ENCODE measurements at regions not wholly inside any gene's neighbourhood (a gene's known extent, or its start where the extent isn't known, plus 50 kb on each side); places are given as distances from the start of the nearest gene placed in this dataset.
"Not testable (repeated sequence)": the region's sequence is repeated elsewhere in the genome, so short reads cannot be mapped to it uniquely, and the experiment has no call there.

- Histone ChIP-seq H3K36me3 (no peaks in the 10 kb centered on the region), H3K9me3 (replicated peaks in 1 of 11) (peaks cover 0 to 5% (median 0%) of the 10 kb centered on the region in 11 experiments; a peak in 1 of 22 replicates), H3K27me3 (no peaks in the 10 kb centered on the region), H4K20me1 (no peaks in the 10 kb centered on the region), H3K4me1 (no peaks in the 10 kb centered on the region), H3K4me2 (no peak overlapping the region), H3K27ac (no peak overlapping the region), H3K4me3 (no peak overlapping the region), H3K9ac (no peak overlapping the region)
- TF ChIP-seq Cebpa-rat (IDR thresholded peaks at IDR 0.05), result no peak
Measured at GRCh38 chr3:82410366-82410765, 648.9 kb upstream of the GBE1 start.

GRCh38 chr3:82409842-82410241 is 648.4 kb upstream of the GBE1 start:
- no peak overlapping the region for H3K4me2 ChIP-seq
- H3K27me3 ChIP-seq, result no peaks in the 10 kb centered on the region
- no peaks in the 10 kb centered on the region for H3K4me1 ChIP-seq
- no peak overlapping the region for H3K9ac ChIP-seq
- H3K4me3 ChIP-seq, result no peak overlapping the region
- TF ChIP-seq Cebpa-rat (IDR thresholded peaks at IDR 0.05), result no peak
- peaks cover 0 to 8% (median 0%) of the 10 kb centered on the region in 11 experiments; a peak in 1 of 22 replicates for H3K9me3 ChIP-seq (replicated peaks in 1 of 11)
- no peaks in the 10 kb centered on the region for H3K36me3 ChIP-seq
- H3K27ac ChIP-seq, result no peak overlapping the region
- H4K20me1 ChIP-seq, result no peaks in the 10 kb centered on the region

GRCh38 chr3:82392203-82392775 is 630.8 kb upstream of the GBE1 start:
- Histone ChIP-seq H3K4me2 (no peak overlapping the region), H3K4me1 (no peaks in the 10 kb centered on the region), H3K27me3 (no peaks in the 10 kb centered on the region), H4K20me1 (no peaks in the 10 kb centered on the region), H3K36me3 (no peaks in the 10 kb centered on the region), H3K27ac (no peak overlapping the region), H3K9me3 (replicated peaks in 1 of 11) (no peaks in the 10 kb centered on the region), H3K9ac (no peak overlapping the region), H3K4me3 (no peak overlapping the region)
- TF ChIP-seq Cebpa-rat (IDR thresholded peaks at IDR 0.05), result no peak

- Histone ChIP-seq H3K9me3 (replicated peaks in 1 of 11) (no peaks in the 10 kb centered on the region), H4K20me1 (no peaks in the 10 kb centered on the region), H3K4me2 (no peak overlapping the region), H3K9ac (no peak overlapping the region), H3K36me3 (no peaks in the 10 kb centered on the region), H3K27me3 (no peaks in the 10 kb centered on the region), H3K4me3 (no peak overlapping the region), H3K27ac (no peak overlapping the region), H3K4me1 (no peaks in the 10 kb centered on the region)
- TF ChIP-seq Cebpa-rat (IDR thresholded peaks at IDR 0.05), result no peak
Measured at GRCh38 chr3:82390868-82391267, 629.4 kb upstream of the GBE1 start.

GRCh38 chr3:82386647-82387046 is 625.2 kb upstream of the GBE1 start:
- no peak for TF ChIP-seq Cebpa-rat (IDR thresholded peaks at IDR 0.05)
- no peaks in the 10 kb centered on the region for H3K4me1 ChIP-seq
- H3K36me3 ChIP-seq, result no peaks in the 10 kb centered on the region
- no peaks in the 10 kb centered on the region for H3K27me3 ChIP-seq
- H3K27ac ChIP-seq, result no peak overlapping the region
- no peak overlapping the region for H3K4me2 ChIP-seq
- no peaks in the 10 kb centered on the region for H3K9me3 ChIP-seq (replicated peaks in 1 of 11)
- H3K9ac ChIP-seq, result no peak overlapping the region
- H4K20me1 ChIP-seq, result no peaks in the 10 kb centered on the region
- H3K4me3 ChIP-seq, result no peak overlapping the region

GRCh38 chr3:82384181-82384580 is 622.7 kb upstream of the GBE1 start:
- no peak for TF ChIP-seq Cebpa-rat (IDR thresholded peaks at IDR 0.05)
- H3K27ac ChIP-seq, result no peak overlapping the region
- H3K9me3 ChIP-seq (replicated peaks in 1 of 11), result peaks cover 1 to 7% (median 4%) of the 10 kb centered on the region in 11 experiments; a peak in 7 of 22 replicates
- H3K36me3 ChIP-seq, result no peaks in the 10 kb centered on the region
- H3K4me1 ChIP-seq, result no peaks in the 10 kb centered on the region
- H3K9ac ChIP-seq, result no peak overlapping the region
- H3K4me3 ChIP-seq, result no peak overlapping the region
- no peaks in the 10 kb centered on the region for H3K27me3 ChIP-seq
- no peaks in the 10 kb centered on the region for H4K20me1 ChIP-seq
- no peak overlapping the region for H3K4me2 ChIP-seq

- TF ChIP-seq Cebpa-rat (IDR thresholded peaks at IDR 0.05), result no peak
- no peak overlapping the region for H3K27ac ChIP-seq
- H3K4me1 ChIP-seq, result no peaks in the 10 kb centered on the region
- H3K9me3 ChIP-seq (replicated peaks in 1 of 11), result peaks cover 11 to 20% (median 16%) of the 10 kb centered on the region in 11 experiments
- no peaks in the 10 kb centered on the region for H4K20me1 ChIP-seq
- no peak overlapping the region for H3K4me2 ChIP-seq
- H3K9ac ChIP-seq, result no peak overlapping the region
- no peaks in the 10 kb centered on the region for H3K36me3 ChIP-seq
- H3K4me3 ChIP-seq, result no peak overlapping the region
- no peaks in the 10 kb centered on the region for H3K27me3 ChIP-seq
Measured at GRCh38 chr3:82382831-82383230, 621.4 kb upstream of the GBE1 start.

- Histone ChIP-seq H3K27ac (no peak overlapping the region), H3K9me3 (replicated peaks in 1 of 11) (peaks cover 44 to 58% (median 51%) of the 10 kb centered on the region in 11 experiments), H3K4me3 (no peak overlapping the region), H3K4me2 (no peak overlapping the region), H3K27me3 (no peaks in the 10 kb centered on the region), H3K4me1 (no peaks in the 10 kb centered on the region), H4K20me1 (no peaks in the 10 kb centered on the region), H3K9ac (no peak overlapping the region), H3K36me3 (no peaks in the 10 kb centered on the region)
- no peak for TF ChIP-seq Cebpa-rat (IDR thresholded peaks at IDR 0.05)
Measured at GRCh38 chr3:82378392-82378791, 616.9 kb upstream of the GBE1 start.

- no peak overlapping the region for H3K27ac ChIP-seq
- H3K9ac ChIP-seq, result no peak overlapping the region
- H3K27me3 ChIP-seq, result no peaks in the 10 kb centered on the region
- H3K4me2 ChIP-seq, result no peak overlapping the region
- H3K36me3 ChIP-seq, result no peaks in the 10 kb centered on the region
- no peaks in the 10 kb centered on the region for H3K4me1 ChIP-seq
- no peak overlapping the region for H3K4me3 ChIP-seq
- no peak for TF ChIP-seq Cebpa-rat (IDR thresholded peaks at IDR 0.05)
- no peaks in the 10 kb centered on the region for H4K20me1 ChIP-seq
- peaks cover 44 to 58% (median 51%) of the 10 kb centered on the region in 11 experiments for H3K9me3 ChIP-seq (replicated peaks in 1 of 11)
Measured at GRCh38 chr3:82376883-82377282, 615.4 kb upstream of the GBE1 start.

GRCh38 chr3:82373833-82374232 is 612.4 kb upstream of the GBE1 start:
- H3K36me3 ChIP-seq, H3K4me1 ChIP-seq, H3K4me3 ChIP-seq, H3K27me3 ChIP-seq, H4K20me1 ChIP-seq, H3K9ac ChIP-seq, H3K27ac ChIP-seq, H3K4me2 ChIP-seq: not testable (repeated sequence)
- peaks cover 41 to 48% (median 44%) of the 10 kb centered on the region in 11 experiments for H3K9me3 ChIP-seq (replicated peaks in 1 of 11)

Data from BLaER1 treated with 17β-estradiol and CSF1 and Interleukin-3, amounts not matched to agents 10 nM and 100 nM (cell line).